ENCODE measurements at regions not wholly inside any gene's neighbourhood (a gene's known extent, or its start where the extent isn't known, plus 50 kb on each side); places are given as distances from the start of the nearest gene placed in this dataset.

DNA sequence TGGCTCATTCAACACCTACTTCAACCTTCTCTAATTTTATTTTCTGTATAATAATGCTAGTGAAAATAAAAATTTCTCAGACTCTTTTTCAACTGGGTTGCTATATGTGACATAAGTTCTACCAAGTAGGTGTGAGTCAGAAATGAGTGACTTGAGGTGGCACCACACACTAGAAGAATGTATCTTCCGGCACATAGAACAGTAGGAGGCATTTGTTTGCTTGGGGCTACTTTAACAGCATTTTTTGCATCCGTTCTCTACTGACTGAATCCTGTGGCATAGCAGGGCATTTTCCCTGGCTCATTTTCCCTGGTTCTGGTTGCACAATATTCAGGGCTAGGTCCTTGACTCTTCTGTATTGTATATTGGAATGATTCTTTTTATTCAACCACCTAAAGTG, 194.0 kb upstream of the SLC16A7 start:
- H3K36me3 ChIP-seq (replicated peaks in 1 of 2; ENCODE audit: control insufficient read depth in 1 of 2, insufficient read depth in 2 of 2, low read length in 2 of 2), result no peaks in the 10 kb centered on the region
- ATAC-seq (no peak), DNase-seq (ENCODE audit: low spot score) (no peak), FAIRE-seq (no peak)
- no peak overlapping the region for H3K4me3 ChIP-seq (replicated peaks in 1 of 3; ENCODE audit: insufficient read depth in 1 of 3, low read depth in 2 of 3, low read length in 3 of 3)
- ChIA-PET POLR2A (no interaction called here), CTCF (ENCODE audit: low intra/inter-chr PET ratio, low total read pairs) (no interaction called here)
- no peaks in the 10 kb centered on the region for H3K4me1 ChIP-seq (ENCODE audit: insufficient read depth, low read length)
- no peak overlapping the region for H2AFZ ChIP-seq (ENCODE audit: low read length)
- intact Hi-C loops (cut with micrococcal nuclease; ENCODE audit: unreplicated experiment), result loop anchor here (1.0 to 5.0 kb wide), 2 partner anchors 433 to 1090 kb away; no protein-coding TSS in a partner anchor
- 5% methylated on average over 2 of the region's 2 CpGs for WGBS (ENCODE audit: low lambda C conversion rate)
- no TSS peak for BruUV-seq (replicated peaks)
- H3K4me2 ChIP-seq (ENCODE audit: low read depth, low read length), result no peak overlapping the region
- no peak overlapping the region for H3K9ac ChIP-seq (ENCODE audit: insufficient read depth, low read depth, low read length)
- H3K9me3 ChIP-seq (ENCODE audit: low read length), result no peaks in the 10 kb centered on the region
- no peak overlapping the region for H3K27ac ChIP-seq (ENCODE audit: extremely low read length, insufficient read depth, low read length)
- H4K20me1 ChIP-seq (ENCODE audit: insufficient read depth, low read length), result no peaks in the 10 kb centered on the region
- in situ Hi-C loops (cut with HindIII; ENCODE audit: extremely low pct_ligation_motif_present, low pct_unique_long_range_greater_than_20kb), result loop anchor here (25.0 kb wide), 1 partner anchor 410 kb away; no protein-coding TSS in a partner anchor
- no peaks in the 10 kb centered on the region for H3K27me3 ChIP-seq (ENCODE audit: control insufficient read depth in 1 of 2, insufficient read depth in 2 of 2, low read length in 2 of 2)
- no peaks in the 10 kb centered on the region for H3K79me2 ChIP-seq (ENCODE audit: insufficient read depth, low read length)
- 0 out of 2 replicates have a peak, but pooled peaks have one; percentile 4 for TF ChIP-seq CEBPB (IDR thresholded peaks at IDR 0.05; ENCODE audit: borderline replicate concordance, low read depth, low read length)
- TF ChIP-seq CREB1 (IDR thresholded peaks at IDR 0.05), result no peak
- TF ChIP-seq CREB1 (CRISPR knock-in tag; IDR thresholded peaks at IDR 0.05), result no peak

DNA sequence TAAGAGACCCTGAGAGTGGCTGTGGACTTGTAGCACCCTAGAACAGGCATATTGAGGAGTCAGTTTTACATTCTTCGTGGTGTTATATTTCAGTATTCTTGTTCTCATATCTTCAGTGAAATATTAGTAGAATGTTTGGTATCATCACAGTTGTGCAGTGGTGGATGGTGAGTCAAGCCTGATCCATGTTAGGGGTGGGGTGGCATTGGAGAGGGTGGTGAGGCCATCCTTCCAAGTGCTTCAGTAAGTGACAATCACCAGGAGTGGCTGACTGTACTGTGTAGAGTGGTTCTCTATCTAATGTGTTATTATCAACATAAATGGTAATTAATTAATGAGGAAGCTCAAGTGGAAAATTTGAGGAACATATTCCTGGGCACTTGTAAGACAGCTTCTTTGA, 197.7 kb upstream of the SLC16A7 start:
- FAIRE-seq (no peak), DNase-seq (ENCODE audit: low spot score) (no peak), ATAC-seq (no peak)
- no TSS peak for BruUV-seq (replicated peaks)
- POLR2A ChIA-PET, result no interaction called here
- in situ Hi-C loops (cut with HindIII; ENCODE audit: extremely low pct_ligation_motif_present, low pct_unique_long_range_greater_than_20kb), result no loop called here
- Histone ChIP-seq H3K27me3 (ENCODE audit: control insufficient read depth in 1 of 2, insufficient read depth in 2 of 2, low read length in 2 of 2) (no peaks in the 10 kb centered on the region), H3K9ac (ENCODE audit: insufficient read depth, low read depth, low read length) (no peak overlapping the region), H3K27ac (ENCODE audit: extremely low read length, insufficient read depth, low read length) (no peak overlapping the region), H3K4me1 (ENCODE audit: insufficient read depth, low read length) (no peaks in the 10 kb centered on the region), H3K9me3 (ENCODE audit: low read length) (no peaks in the 10 kb centered on the region), H3K79me2 (ENCODE audit: insufficient read depth, low read length) (no peaks in the 10 kb centered on the region), H3K4me2 (ENCODE audit: low read depth, low read length) (no peak overlapping the region), H3K4me3 (replicated peaks in 1 of 3; ENCODE audit: insufficient read depth in 1 of 3, low read depth in 2 of 3, low read length in 3 of 3) (no peak overlapping the region), H3K36me3 (replicated peaks in 1 of 2; ENCODE audit: control insufficient read depth in 1 of 2, insufficient read depth in 2 of 2, low read length in 2 of 2) (no peaks in the 10 kb centered on the region), H2AFZ (ENCODE audit: low read length) (no peak overlapping the region), H4K20me1 (ENCODE audit: insufficient read depth, low read length) (no peaks in the 10 kb centered on the region)
- 10% methylated on average over 1 of the region's 1 CpG for WGBS (ENCODE audit: low lambda C conversion rate)
- CTCF ChIA-PET (ENCODE audit: low intra/inter-chr PET ratio, low total read pairs), result no interaction called here
- intact Hi-C loops (cut with micrococcal nuclease; ENCODE audit: unreplicated experiment), result no loop called here
- no peak for TF ChIP-seq ZNF234 (CRISPR knock-in tag; conservative IDR thresholded peaks at IDR 0.05)
- TF ChIP-seq, protein P1, sequence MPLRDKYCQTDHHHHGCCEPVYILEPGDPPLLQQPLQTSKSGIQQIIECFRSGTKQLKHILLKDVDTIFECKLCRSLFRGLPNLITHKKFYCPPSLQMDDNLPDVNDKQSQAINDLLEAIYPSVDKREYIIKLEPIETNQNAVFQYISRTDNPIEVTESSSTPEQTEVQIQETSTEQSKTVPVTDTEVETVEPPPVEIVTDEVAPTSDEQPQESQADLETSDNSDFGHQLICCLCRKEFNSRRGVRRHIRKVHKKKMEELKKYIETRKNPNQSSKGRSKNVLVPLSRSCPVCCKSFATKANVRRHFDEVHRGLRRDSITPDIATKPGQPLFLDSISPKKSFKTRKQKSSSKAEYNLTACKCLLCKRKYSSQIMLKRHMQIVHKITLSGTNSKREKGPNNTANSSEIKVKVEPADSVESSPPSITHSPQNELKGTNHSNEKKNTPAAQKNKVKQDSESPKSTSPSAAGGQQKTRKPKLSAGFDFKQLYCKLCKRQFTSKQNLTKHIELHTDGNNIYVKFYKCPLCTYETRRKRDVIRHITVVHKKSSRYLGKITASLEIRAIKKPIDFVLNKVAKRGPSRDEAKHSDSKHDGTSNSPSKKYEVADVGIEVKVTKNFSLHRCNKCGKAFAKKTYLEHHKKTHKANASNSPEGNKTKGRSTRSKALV (CRISPR knock-in tag; IDR thresholded peaks at IDR 0.05), result no peak
- TF ChIP-seq ZFP1 (CRISPR knock-in tag; IDR thresholded peaks at IDR 0.05), result no peak
- TF ChIP-seq ZNF773 (CRISPR knock-in tag; IDR thresholded peaks at IDR 0.05; ENCODE audit: borderline replicate concordance), result no peak
- TF ChIP-seq HNRNPK (IDR thresholded peaks at IDR 0.05; ENCODE audit: low read depth, low read length, poor library complexity, severe bottlenecking), result no peak
- TF ChIP-seq FOXA3 (CRISPR knock-in tag; IDR thresholded peaks at IDR 0.05), result no peak
- no peak for TF ChIP-seq KAT2B (IDR thresholded peaks at IDR 0.05; ENCODE audit: borderline replicate concordance, low read depth, low read length)
- no peak for TF ChIP-seq HOXA7 (CRISPR knock-in tag; IDR thresholded peaks at IDR 0.05)
- TF ChIP-seq, protein P2, sequence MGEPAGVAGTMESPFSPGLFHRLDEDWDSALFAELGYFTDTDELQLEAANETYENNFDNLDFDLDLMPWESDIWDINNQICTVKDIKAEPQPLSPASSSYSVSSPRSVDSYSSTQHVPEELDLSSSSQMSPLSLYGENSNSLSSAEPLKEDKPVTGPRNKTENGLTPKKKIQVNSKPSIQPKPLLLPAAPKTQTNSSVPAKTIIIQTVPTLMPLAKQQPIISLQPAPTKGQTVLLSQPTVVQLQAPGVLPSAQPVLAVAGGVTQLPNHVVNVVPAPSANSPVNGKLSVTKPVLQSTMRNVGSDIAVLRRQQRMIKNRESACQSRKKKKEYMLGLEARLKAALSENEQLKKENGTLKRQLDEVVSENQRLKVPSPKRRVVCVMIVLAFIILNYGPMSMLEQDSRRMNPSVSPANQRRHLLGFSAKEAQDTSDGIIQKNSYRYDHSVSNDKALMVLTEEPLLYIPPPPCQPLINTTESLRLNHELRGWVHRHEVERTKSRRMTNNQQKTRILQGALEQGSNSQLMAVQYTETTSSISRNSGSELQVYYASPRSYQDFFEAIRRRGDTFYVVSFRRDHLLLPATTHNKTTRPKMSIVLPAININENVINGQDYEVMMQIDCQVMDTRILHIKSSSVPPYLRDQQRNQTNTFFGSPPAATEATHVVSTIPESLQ (CRISPR knock-in tag; conservative IDR thresholded peaks at IDR 0.05), result no peak
- no peak for TF ChIP-seq ZNF558 (CRISPR knock-in tag; IDR thresholded peaks at IDR 0.05; ENCODE audit: borderline replicate concordance)
- no peak for TF ChIP-seq SAFB2 (CRISPR knock-in tag; IDR thresholded peaks at IDR 0.05; ENCODE audit: borderline replicate concordance, low read depth)
- no peak for TF ChIP-seq ZNF749 (CRISPR knock-in tag; IDR thresholded peaks at IDR 0.05; ENCODE audit: borderline replicate concordance)

All from HepG2 (cell line).